ENCODE measurements at regions not wholly inside any gene's neighbourhood (a gene's known extent, or its start where the extent isn't known, plus 50 kb on each side); places are given as distances from the start of the nearest gene placed in this dataset.

DNA sequence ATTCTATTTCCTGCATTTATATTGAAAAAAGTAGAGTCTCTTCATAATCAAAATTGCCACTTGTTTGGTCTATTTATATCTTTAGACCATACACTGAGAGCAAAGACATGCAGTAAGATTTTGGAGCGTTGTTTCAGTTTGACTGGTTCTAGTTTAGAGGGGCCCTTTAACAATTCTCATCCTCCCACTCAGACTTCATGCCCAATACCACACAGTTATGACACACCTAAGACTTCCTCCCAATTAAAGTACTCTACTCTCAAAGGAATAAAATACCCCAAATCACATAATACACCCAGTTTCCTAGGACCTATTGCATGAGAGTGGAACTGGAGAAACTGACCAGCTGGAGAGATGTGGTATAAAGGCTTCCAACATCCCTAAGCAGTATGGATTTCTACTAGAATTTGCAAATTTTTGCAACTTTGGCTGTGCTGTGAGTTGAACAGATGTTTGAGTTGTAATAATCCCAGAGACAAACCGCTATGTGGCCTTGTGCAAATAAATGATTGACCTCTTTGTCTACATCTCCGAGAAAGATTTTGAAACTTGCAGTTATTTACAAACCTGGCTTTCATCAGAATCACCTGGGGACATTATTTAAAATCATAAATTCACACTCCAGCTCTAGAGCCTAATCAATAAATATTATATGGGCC is 170.0 kb upstream of the ROBO2 start:
- no peaks in the 10 kb centered on the region for H3K4me1 ChIP-seq (ENCODE audit: control insufficient read depth in 1 of 2, insufficient read depth in 2 of 2, low read length in 2 of 2)
- no peaks in the 10 kb centered on the region for H3K27me3 ChIP-seq (ENCODE audit: low read depth, low read length)
- no peaks in the 10 kb centered on the region for H3K9me3 ChIP-seq (ENCODE audit: control insufficient read depth in 1 of 2, low read length in 2 of 2)
- H3K4me3 ChIP-seq (ENCODE audit: low read depth in 1 of 2, low read length in 2 of 2): no peak overlapping the region
- H3K36me3 ChIP-seq (ENCODE audit: control insufficient read depth in 1 of 2, insufficient read depth in 2 of 2, low read length in 2 of 2): no peaks in the 10 kb centered on the region
- no peak overlapping the region for H3K27ac ChIP-seq (ENCODE audit: low read length)

DNA sequence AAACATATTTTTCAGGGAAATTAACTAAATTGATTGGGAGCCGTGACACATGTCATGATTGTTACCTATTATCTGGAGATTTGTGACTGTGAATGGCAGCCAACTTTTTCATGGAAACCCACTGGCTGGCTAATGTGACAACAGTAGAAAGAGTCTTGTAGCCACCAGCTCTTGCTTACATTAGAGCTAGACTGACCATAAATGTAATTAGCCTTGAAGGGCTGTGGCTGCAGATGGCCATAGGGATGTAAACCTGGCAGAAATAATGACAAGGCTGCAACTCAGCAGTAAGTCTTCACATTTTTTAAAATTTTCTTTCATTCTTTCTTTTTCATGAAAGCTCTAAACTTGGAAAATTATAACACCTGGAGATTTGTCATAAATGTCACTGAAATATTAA is 168.2 kb upstream of the ROBO2 start:
- Histone ChIP-seq H3K4me1 (ENCODE audit: control insufficient read depth in 1 of 2, insufficient read depth in 2 of 2, low read length in 2 of 2) (no peaks in the 10 kb centered on the region), H3K4me3 (ENCODE audit: low read depth in 1 of 2, low read length in 2 of 2) (no peak overlapping the region), H3K27ac (ENCODE audit: low read length) (no peak overlapping the region), H3K9me3 (ENCODE audit: control insufficient read depth in 1 of 2, low read length in 2 of 2) (no peaks in the 10 kb centered on the region), H3K27me3 (ENCODE audit: low read depth, low read length) (no peaks in the 10 kb centered on the region), H3K36me3 (ENCODE audit: control insufficient read depth in 1 of 2, insufficient read depth in 2 of 2, low read length in 2 of 2) (no peaks in the 10 kb centered on the region)

DNA sequence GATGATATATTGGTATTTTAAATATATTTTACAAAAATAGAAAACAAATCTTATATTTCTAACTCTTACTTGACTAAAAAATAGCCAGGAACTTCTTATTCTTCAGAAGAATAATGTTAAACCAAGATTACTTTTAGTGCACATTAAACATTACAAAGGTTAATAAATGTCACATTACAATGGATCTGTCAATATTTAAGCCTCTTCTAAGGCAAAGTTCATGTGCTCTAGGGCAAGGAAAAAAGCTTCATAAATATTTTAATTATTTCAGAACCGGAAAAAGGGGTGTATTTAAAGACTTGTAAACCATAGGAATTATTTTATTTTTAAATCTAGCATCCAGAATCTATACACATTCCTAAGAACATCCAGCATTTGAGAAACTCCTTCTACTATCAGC is 166.9 kb upstream of the ROBO2 start:
- Histone ChIP-seq H3K27me3 (ENCODE audit: low read depth, low read length) (no peaks in the 10 kb centered on the region), H3K36me3 (ENCODE audit: control insufficient read depth in 1 of 2, insufficient read depth in 2 of 2, low read length in 2 of 2) (no peaks in the 10 kb centered on the region), H3K9me3 (ENCODE audit: control insufficient read depth in 1 of 2, low read length in 2 of 2) (no peaks in the 10 kb centered on the region), H3K4me1 (ENCODE audit: control insufficient read depth in 1 of 2, insufficient read depth in 2 of 2, low read length in 2 of 2) (no peaks in the 10 kb centered on the region), H3K27ac (ENCODE audit: low read length) (no peak overlapping the region), H3K4me3 (ENCODE audit: low read depth in 1 of 2, low read length in 2 of 2) (no peak overlapping the region)

DNA sequence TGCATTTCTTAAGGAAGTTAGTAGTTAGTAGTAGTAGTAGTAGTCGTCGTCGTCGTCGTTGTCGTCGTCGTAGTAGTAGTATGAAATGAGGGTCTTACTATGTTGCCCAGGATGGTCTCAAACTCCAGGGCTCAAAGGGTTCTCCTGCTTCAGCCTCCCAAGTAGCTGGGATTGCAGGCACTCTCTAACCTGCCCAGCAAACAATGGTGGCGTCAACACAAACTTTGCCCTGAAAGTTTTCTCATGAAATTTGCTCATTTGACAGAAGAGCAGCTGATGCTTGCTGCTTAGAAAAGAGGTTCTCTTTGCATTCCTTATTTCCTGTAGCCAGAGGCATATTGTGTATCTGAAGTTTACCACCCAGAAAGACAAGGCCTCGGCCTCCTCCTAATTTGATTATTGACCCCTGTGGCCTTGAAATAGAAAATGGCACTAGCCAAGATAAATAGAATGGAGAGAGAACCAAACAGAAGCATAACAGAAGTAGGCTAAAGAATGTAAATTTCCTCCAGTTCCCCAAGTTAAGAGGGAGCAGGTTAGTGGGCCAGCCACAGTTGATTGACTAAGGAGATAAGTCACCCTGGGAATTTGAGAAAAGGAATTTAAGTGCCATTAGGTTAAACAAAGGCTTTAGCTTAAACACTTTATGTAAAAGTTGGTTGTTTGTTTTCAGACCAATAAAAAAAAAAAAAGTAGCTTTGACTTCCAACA is 166.2 kb upstream of the ROBO2 start:
- Histone ChIP-seq H3K36me3 (ENCODE audit: control insufficient read depth in 1 of 2, insufficient read depth in 2 of 2, low read length in 2 of 2) (no peaks in the 10 kb centered on the region), H3K27me3 (ENCODE audit: low read depth, low read length) (no peaks in the 10 kb centered on the region), H3K9me3 (ENCODE audit: control insufficient read depth in 1 of 2, low read length in 2 of 2) (no peaks in the 10 kb centered on the region), H3K4me3 (ENCODE audit: low read depth in 1 of 2, low read length in 2 of 2) (no peak overlapping the region), H3K27ac (ENCODE audit: low read length) (no peak overlapping the region), H3K4me1 (ENCODE audit: control insufficient read depth in 1 of 2, insufficient read depth in 2 of 2, low read length in 2 of 2) (no peaks in the 10 kb centered on the region)

DNA sequence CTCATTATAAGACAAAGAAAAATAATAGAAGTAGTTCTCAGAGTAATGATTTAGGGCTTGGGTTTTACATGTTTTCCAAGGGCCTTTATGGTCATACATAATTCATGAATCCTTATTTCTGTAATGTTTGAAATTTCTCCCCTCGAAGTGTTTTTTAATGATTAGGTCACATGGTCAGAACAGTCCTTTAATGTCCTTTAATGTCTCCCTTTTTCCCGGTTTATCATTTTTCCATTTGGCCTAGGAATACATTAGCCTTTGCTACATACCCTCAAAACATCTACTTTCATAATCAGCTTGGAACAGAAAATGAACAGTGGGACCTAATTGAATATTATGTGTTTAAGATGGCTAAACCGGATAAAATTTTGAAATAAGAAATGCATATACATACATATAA is 159.9 kb upstream of the ROBO2 start:
- no peaks in the 10 kb centered on the region for H3K4me1 ChIP-seq (ENCODE audit: control insufficient read depth in 1 of 2, insufficient read depth in 2 of 2, low read length in 2 of 2)
- no peaks in the 10 kb centered on the region for H3K36me3 ChIP-seq (ENCODE audit: control insufficient read depth in 1 of 2, insufficient read depth in 2 of 2, low read length in 2 of 2)
- H3K4me3 ChIP-seq (ENCODE audit: low read depth in 1 of 2, low read length in 2 of 2): no peak overlapping the region
- no peaks in the 10 kb centered on the region for H3K27me3 ChIP-seq (ENCODE audit: low read depth, low read length)
- H3K27ac ChIP-seq (ENCODE audit: low read length): no peak overlapping the region
- H3K9me3 ChIP-seq (ENCODE audit: control insufficient read depth in 1 of 2, low read length in 2 of 2): no peaks in the 10 kb centered on the region

DNA sequence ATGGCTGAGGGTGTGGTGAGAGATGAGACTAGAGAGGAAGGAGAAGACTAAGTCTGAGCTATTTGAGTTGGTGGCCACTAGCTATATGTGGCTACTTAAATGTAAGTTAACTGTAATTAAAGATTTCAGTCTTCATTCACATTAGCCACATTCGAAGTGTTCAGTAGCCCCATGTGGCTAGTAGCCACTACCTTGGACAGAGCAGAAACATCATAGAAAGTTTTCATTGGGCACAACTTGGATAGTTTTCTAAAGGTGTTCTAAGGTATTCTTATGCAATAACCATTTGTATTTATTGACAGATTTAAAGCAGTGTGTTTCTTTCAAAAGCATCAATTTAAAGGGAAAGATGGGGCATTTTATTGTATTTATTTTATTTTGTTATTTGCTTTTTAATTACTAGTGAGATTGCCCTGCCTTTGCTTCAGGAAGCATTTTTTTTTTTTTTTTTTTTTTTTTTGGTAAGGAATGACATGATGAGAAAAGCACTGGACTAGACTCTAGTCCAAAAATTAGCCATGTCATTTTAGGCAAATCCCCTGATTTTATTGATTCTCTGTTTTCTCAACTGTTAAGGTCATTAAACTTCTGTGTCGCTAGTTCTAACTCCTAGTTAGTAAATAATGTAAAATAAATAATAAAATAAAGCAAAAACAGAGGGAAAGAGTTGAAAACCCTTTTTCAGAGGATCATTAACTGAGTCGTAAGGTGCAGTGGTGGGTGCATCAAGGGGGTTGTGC is 153.0 kb upstream of the ROBO2 start:
- Histone ChIP-seq H3K36me3 (ENCODE audit: control insufficient read depth in 1 of 2, insufficient read depth in 2 of 2, low read length in 2 of 2) (no peaks in the 10 kb centered on the region), H3K27me3 (ENCODE audit: low read depth, low read length) (no peaks in the 10 kb centered on the region), H3K9me3 (ENCODE audit: control insufficient read depth in 1 of 2, low read length in 2 of 2) (no peaks in the 10 kb centered on the region), H3K4me1 (ENCODE audit: control insufficient read depth in 1 of 2, insufficient read depth in 2 of 2, low read length in 2 of 2) (no peaks in the 10 kb centered on the region), H3K4me3 (ENCODE audit: low read depth in 1 of 2, low read length in 2 of 2) (no peak overlapping the region), H3K27ac (ENCODE audit: low read length) (no peak overlapping the region)

DNA sequence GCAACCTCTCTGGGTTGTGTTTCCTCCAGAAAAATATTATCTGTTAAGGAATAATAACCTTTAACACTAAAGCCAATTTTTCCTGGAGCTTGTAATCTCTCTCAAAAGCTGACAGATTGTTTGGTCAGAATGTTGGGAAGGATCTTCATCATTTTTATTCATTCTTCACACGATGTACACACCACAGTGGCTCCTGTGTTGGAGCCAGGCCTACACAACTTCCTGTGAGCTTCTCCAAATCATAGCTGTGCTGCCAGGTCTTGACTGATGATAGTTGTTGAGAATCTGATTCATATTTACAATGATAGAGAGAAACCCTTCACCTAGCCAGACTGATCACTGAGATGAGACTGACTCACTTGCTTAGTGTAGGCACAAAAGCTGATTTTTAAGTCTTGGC is 151.0 kb upstream of the ROBO2 start:
- Histone ChIP-seq H3K4me3 (ENCODE audit: low read depth in 1 of 2, low read length in 2 of 2) (no peak overlapping the region), H3K4me1 (ENCODE audit: control insufficient read depth in 1 of 2, insufficient read depth in 2 of 2, low read length in 2 of 2) (no peaks in the 10 kb centered on the region), H3K36me3 (ENCODE audit: control insufficient read depth in 1 of 2, insufficient read depth in 2 of 2, low read length in 2 of 2) (no peaks in the 10 kb centered on the region), H3K27me3 (ENCODE audit: low read depth, low read length) (no peaks in the 10 kb centered on the region), H3K27ac (ENCODE audit: low read length) (no peak overlapping the region), H3K9me3 (ENCODE audit: control insufficient read depth in 1 of 2, low read length in 2 of 2) (no peaks in the 10 kb centered on the region)

DNA sequence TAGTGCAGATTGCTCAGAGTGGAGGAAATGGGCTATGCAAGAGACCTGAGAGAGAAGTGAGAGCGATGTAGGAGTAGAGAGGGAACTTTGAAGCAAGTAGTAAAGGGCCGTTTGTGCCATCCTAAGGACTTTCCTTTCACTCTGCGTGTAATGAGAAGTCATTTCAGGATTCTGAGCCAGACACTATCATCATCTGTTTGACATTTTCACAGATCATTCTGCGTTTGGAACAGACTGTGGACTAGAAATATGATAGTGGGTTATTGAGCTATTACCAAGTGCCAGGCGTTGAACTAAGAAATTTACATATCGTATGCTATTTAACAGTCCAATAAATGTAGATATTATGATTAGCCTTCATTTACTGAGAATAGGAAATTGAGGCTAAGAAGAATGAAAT is 150.0 kb upstream of the ROBO2 start:
- Histone ChIP-seq H3K4me1 (ENCODE audit: control insufficient read depth in 1 of 2, insufficient read depth in 2 of 2, low read length in 2 of 2) (no peaks in the 10 kb centered on the region), H3K4me3 (ENCODE audit: low read depth in 1 of 2, low read length in 2 of 2) (no peak overlapping the region), H3K27ac (ENCODE audit: low read length) (no peak overlapping the region), H3K27me3 (ENCODE audit: low read depth, low read length) (no peaks in the 10 kb centered on the region), H3K9me3 (ENCODE audit: control insufficient read depth in 1 of 2, low read length in 2 of 2) (no peaks in the 10 kb centered on the region), H3K36me3 (ENCODE audit: control insufficient read depth in 1 of 2, insufficient read depth in 2 of 2, low read length in 2 of 2) (no peaks in the 10 kb centered on the region)

DNA sequence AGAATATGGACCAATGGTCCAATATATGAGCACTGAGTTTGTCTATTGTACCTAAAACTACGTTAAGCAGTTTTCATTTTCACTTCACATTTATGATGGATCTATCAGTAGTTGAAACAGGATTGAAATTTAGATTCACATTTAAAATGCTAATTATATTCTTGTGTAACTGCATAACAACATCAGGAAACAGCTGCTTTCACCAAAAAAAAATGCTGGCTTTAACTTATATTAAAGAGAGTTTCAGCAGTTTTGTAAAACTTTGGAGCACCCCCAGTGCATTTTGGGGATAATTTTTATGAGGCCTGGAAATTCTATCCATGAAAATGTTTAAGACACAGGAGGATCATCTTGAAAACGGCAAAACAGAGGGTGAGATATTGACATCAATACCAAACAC is 142.8 kb upstream of the ROBO2 start:
- H3K9me3 ChIP-seq (ENCODE audit: control insufficient read depth in 1 of 2, low read length in 2 of 2): no peaks in the 10 kb centered on the region
- no peak overlapping the region for H3K27ac ChIP-seq (ENCODE audit: low read length)
- H3K4me1 ChIP-seq (ENCODE audit: control insufficient read depth in 1 of 2, insufficient read depth in 2 of 2, low read length in 2 of 2): no peaks in the 10 kb centered on the region
- H3K36me3 ChIP-seq (ENCODE audit: control insufficient read depth in 1 of 2, insufficient read depth in 2 of 2, low read length in 2 of 2): no peaks in the 10 kb centered on the region
- no peak overlapping the region for H3K4me3 ChIP-seq (ENCODE audit: low read depth in 1 of 2, low read length in 2 of 2)
- H3K27me3 ChIP-seq (ENCODE audit: low read depth, low read length): no peaks in the 10 kb centered on the region

DNA sequence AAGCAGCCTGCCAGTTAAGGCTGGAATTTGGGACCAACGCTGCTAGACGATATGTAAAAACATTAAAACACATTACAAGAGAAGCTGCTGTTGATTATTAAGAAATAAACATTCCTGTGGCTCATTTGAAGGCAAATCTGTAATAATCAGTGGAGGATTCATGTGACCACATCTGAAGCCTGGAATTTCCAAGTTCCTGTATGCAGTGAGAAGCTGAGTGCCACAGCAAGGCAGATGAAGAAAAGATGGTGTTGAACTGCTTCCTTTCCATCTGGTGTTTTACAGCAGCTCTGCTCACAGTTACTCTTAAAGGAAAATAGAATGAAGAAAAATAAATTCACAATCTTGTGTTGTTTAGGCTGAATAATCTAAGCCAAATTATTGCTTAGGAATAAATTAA is 139.3 kb upstream of the ROBO2 start:
- Histone ChIP-seq H3K36me3 (ENCODE audit: control insufficient read depth in 1 of 2, insufficient read depth in 2 of 2, low read length in 2 of 2) (no peaks in the 10 kb centered on the region), H3K27me3 (ENCODE audit: low read depth, low read length) (no peaks in the 10 kb centered on the region), H3K4me3 (ENCODE audit: low read depth in 1 of 2, low read length in 2 of 2) (no peak overlapping the region), H3K27ac (ENCODE audit: low read length) (no peak overlapping the region), H3K4me1 (ENCODE audit: control insufficient read depth in 1 of 2, insufficient read depth in 2 of 2, low read length in 2 of 2) (no peaks in the 10 kb centered on the region), H3K9me3 (ENCODE audit: control insufficient read depth in 1 of 2, low read length in 2 of 2) (no peaks in the 10 kb centered on the region)

DNA sequence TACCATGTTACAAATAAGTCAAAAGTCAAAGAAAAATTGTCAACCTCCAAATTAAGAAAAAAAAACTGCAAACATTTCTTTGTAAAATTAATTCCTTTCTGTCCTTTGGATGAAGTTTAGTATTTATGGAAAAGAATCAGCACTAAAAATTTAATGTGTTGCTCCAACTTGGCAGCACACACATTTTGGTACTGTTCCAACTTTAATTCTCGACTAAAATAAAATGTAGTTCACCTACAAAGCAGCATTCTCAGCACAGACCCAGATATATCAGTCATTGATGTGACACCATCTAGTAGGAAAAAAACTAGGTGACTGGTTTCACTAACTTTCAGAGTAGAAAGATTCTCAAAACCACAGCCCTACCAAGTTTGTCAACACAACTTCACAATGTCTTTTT is 131.7 kb upstream of the ROBO2 start:
- H3K4me3 ChIP-seq (ENCODE audit: low read depth in 1 of 2, low read length in 2 of 2): no peak overlapping the region
- no peaks in the 10 kb centered on the region for H3K27me3 ChIP-seq (ENCODE audit: low read depth, low read length)
- no peaks in the 10 kb centered on the region for H3K4me1 ChIP-seq (ENCODE audit: control insufficient read depth in 1 of 2, insufficient read depth in 2 of 2, low read length in 2 of 2)
- H3K9me3 ChIP-seq (ENCODE audit: control insufficient read depth in 1 of 2, low read length in 2 of 2): no peaks in the 10 kb centered on the region
- no peaks in the 10 kb centered on the region for H3K36me3 ChIP-seq (ENCODE audit: control insufficient read depth in 1 of 2, insufficient read depth in 2 of 2, low read length in 2 of 2)
- no peak overlapping the region for H3K27ac ChIP-seq (ENCODE audit: low read length)
